Stimulated activated CD8-positive, alpha-beta memory T cell treated with anti-CD3 and anti-CD28 coated beads, Interleukin-4, amount 100 ng/mL, for 48 hours (primary cell): ENCODE measurements at regions not wholly inside any gene's neighbourhood (a gene's known extent, or its start where the extent isn't known, plus 50 kb on each side); places are given as distances from the start of the nearest gene placed in this dataset.
"Not testable (repeated sequence)": the region's sequence is repeated elsewhere in the genome, so short reads cannot be mapped to it uniquely, and the experiment has no call there.

Source experiments
- DNase-seq: peaks from one replicate; pipeline ENCODE4 v3.0.0-alpha.2; 2020

DNA sequence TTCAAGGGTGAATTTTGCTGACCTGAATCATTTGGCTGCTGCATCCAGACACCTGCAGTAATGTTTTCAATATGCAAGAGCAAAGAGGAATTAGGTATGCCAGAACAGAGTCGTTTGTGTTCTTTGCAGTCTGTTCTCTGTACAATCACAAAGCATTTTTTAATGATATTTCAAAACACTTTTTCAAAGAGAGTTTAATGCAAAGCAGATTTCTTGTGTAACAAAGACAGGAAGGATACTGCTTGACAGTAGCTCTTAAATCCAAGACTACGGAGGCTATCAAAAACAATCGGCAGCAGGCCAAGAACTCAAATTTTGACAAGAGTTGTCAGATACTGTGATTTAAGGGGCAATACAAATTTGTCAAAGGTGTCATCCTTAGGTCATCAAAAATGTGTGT lies 341.9 kb downstream of the GADD45G start:
- no peak for DNase-seq

DNA sequence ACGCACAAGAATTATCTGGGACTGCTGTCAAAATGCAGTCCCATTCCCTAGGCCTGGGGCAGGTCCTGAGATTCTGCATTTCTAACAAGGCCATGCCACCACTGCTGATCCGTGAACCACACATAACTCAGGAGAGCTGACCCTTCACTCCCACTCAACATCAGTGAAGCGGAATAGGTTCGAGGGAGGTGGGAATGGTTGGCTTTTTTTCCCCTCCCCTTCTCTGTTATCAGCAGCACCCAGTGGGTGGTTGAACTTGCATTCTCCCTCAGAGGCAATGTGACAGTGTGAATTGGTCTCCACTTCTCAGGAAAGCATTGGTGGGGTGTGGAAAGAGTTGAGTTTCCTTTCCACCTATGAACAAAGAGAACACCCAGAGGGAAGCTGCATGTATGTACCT lies 344.3 kb downstream of the GADD45G start:
- DNase-seq, result no peak

DNA sequence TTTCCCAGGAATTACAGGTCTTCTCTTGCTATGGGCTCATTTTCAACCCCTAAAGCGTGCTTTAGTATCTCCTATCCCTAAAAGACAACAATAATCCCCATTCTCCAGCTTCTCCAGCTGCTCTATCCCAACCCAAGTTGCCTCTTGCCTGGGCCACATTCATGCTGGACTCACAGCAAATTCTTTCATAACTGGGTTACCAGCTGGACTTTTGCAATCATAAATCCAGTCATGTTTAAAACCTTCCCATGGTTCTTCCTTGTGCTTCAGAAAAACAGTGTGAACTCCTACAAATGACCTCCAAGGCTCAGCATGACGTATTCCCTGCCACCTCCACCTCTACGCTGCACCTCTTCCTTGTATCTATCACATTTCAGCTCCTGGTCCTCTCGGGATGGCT lies 346.9 kb downstream of the GADD45G start:
- DNase-seq, result no peak

DNA sequence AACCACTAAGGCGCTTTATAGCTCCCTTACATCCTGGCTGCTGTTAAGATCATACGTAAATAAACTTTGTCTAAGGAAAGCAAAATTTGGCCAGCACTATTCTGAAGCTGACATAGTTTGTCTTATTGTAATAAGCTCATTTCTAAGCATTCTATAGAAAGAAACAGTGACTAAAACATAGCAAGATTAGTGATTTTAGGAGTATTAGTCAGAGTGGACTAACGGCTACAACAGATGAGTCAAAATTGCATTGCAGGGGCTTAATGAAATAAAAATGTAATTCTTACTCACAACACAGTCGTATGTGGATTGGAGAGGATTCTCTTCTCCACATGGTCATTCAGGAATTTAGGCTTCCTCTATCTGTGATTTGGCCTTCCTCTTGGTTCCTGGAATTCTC lies 347.6 kb downstream of the GADD45G start:
- no peak for DNase-seq

DNA sequence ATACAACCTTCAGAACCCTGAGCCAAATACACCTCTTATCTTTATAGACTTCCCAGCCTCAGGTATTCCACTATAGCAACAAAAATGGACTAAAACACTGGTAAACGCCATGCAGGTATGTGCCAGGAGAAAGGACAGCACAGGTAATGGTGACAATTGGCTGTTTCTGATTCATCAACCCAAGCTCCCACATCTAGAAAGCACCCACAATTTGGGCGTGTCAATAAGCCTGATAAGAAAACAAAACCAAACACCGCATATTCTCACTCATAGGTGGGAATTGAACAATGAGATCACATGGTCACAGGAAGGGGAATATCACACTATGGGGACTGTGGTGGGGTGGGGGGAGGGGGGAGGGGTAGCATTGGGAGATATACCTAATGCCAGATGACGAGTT lies 348.5 kb downstream of the GADD45G start:
- not testable (repeated sequence) for DNase-seq

DNA sequence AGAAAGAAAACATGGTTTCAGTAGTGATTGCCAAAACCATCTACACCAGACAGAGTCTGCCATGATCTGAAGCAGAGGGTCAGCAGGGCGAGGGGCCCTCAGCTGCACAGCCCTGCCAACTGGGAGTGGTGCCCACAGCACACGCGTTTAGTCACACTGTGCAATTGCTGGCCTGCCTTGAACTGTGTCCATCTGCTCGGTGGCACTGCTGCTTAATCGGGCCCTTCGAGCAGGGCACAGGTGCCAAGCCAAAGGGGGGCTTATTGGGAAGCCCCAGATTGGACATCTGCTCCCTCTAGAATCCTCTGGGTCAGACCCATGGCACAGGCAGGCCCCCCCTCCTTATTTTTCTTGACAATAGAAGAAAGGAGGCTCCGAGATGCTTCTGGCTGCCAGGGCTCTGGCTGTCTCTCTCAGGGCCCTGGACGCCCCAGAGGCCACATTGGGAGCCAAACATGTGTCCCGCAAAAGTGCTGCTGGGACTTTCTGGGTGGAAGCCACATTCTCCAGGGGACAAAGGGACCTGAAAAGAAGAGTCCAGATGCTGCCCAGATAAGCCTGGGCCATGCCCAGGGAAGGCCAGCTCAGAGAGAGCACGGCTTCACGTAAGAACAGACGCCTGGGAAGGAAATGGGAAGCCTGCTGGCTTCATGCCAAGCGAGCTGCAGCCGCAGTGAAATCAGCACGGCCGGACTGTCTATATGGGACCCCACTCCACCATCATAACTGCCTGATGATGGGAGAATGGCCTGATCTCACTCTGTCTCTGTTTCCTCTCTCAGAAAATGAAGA lies 349.2 kb downstream of the GADD45G start:
- no peak for DNase-seq

DNA sequence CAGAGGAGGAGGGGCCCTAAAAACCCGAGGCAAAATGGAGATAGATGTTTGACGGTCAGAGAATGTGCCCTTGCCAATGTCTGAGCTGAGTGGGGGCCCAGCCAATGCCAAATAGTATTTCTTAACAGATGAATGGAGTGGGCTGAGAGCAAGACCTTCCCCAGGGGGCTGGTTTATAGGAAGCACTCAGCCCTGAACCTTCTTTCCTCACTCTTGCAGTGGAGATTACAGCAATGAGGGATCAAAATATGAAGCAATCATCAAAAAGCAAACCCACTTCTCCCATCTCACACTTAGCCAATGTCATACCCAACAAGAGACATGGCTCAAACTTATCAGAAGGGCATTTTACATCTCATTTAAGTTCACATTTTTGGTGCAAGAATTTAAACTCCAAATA lies 350.3 kb downstream of the GADD45G start:
- DNase-seq, result no peak

DNA sequence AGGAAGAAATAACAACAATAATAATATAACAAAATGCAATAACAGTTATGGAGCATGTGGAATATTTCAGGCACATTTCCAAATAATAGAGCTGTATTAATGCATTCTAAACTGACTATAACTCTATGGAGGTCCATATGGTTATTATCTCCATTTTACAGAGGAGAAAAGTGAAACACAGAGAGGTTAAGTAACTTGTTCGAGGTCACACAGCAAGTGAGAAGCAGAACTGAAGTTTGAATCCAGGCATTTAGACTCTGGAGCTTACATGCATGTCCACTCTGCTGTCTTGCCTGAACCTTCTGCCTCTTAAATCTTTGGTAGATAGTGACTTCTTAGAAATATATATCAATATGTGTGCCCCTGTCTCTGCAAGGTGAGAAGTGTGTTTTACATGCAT lies 350.8 kb downstream of the GADD45G start:
- no peak for DNase-seq

DNA sequence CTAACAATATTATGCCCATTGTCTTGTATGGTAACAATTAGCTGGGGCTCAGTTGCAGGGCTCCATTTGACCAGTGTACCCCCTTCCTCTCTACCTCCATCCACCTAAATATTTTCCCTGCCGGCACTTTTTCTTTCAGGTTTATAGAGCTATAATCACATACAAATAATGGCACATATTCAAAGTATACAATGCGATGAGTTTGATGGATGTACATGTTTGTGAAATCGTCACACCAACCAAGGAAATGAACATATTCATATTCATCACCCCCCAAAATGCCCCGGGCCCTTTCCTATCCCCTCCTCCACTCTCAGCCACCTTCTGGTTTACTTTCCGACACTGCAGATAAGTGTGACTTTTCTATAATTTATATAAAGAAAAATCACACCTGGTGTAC lies 351.5 kb downstream of the GADD45G start:
- DNase-seq, result no peak

DNA sequence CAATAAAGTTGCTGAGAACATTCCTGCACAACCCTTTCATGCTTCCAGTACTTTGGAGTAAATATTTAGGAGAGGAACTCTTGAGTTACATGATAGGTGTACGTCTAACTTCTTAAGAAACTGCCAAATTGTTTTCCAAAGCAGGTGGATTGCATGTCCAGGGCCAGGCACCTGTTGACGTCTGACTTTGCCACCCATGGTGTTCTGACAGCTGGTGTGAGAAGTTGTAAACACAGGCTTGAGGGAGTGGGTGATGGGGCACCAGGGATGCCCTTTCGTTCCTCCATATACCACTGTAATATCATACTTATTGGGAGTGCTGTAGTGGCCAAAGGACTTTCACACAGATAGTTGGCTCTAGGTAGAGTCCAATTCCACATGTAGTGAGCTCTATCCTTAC lies 352.1 kb downstream of the GADD45G start:
- no peak for DNase-seq

DNA sequence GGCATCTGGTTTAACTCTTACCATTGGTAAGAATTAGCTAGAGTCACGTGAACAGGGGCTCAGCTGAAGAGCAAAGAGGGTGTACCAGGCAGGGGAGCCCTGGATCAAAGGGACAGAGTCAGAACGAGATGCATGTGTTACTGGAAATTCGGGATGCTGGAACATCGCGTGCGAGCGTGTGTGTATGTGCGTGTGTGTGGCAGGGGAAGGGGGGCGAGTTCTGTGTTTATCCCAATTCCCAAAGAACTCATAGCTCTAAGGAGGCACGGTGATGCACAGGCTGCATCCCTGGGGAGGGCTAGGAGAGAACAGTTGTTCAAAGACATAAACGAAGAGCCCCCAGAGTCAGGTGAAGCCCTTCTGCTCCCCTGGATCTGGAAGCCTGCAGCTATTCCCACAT lies 353.3 kb downstream of the GADD45G start:
- no peak for DNase-seq

DNA sequence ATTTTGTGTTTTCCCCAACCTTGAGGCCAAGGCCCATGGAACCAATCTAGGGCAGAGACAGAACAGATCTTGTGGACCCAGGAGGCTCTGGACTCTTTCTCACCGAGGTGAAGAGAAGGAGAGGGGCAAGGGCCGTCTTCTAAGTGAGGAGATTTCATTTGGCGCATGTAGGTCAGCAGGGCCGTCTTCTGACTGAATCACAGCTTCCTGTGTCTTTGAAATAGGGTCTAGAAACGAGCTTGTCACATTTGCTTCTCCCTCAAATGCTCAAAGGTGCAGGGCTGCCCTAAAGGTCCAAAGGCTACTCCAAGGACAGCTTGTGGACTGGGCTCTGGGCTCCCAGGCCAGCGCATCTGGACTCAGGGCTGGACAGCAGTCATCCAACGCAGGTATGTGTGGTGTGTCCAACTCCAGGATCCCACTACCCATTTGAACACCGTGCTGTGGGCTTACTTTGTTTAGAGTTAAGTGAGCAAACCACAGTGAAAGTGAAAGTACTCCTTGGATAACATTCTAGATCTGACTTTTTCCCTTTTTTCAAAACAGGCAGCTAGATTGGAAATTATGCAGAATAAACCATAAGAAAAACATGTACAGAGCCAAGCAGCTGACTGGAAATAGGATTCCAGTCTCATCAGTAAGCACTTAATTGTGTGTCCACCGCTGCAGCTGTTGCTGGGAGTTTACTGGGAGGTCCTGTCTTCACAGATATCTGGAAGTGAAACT lies 357.0 kb downstream of the GADD45G start:
- DNase-seq, result no peak

DNA sequence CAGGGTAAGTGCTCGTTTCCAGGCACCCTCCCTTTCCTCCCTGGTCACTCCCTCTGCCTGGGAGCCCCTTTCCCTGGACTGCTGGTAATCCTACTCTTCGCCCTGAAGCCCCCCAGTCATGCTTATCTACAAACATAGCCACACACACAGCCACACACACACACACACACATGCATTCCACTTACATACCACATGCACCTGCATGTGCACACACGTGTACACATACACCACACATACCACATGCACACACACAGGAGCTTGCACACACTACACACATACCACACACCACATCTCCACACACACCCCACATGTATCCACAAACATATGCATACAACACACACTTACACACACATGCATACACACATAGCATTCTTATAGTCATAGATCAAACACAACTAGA lies 358.5 kb downstream of the GADD45G start:
- DNase-seq, result no peak

DNA sequence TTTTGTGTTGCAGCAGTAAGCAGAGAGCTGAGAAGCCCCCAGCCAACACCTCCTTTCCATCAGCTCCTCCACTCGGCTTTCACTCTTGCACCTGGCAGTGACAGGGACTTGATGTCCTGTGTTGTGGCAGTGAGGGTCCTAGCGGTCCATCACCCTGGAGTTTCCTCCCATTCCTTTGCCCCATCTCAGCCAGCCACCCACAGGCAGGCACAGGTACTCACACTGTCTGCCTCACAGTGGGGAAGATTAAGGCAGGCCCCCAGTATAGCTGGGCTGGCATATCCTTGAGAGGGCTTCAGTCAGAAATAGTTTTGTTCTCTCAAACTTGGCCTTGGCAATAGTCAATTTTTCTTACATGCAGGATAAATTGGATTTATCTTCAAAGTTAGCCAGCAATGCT lies 362.7 kb downstream of the GADD45G start:
- DNase-seq, result no peak

DNA sequence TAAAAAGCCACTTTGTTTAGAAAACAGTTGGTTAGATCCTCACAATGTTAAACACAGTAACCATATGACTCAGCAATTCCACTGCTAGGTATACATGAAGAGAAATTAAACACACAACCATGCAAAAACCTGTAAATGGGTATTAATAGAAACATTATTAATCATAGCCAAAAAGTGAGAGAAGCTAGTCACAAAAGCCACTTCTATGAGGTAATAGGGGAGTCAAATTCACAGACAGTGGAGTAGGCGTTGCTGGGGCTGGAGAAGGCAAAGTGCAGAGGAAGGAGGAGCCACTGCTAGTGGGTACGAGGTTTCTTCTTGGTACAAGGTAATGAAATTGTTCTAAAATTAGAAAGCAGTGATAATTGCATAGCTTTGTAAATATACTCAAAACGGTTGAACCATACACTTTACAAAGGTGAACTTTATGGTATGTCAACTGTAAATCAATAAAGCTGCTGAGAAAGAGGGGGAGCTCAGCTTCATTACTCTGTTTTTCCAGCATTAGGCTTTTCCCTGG lies 364.4 kb downstream of the GADD45G start:
- no peak for DNase-seq

DNA sequence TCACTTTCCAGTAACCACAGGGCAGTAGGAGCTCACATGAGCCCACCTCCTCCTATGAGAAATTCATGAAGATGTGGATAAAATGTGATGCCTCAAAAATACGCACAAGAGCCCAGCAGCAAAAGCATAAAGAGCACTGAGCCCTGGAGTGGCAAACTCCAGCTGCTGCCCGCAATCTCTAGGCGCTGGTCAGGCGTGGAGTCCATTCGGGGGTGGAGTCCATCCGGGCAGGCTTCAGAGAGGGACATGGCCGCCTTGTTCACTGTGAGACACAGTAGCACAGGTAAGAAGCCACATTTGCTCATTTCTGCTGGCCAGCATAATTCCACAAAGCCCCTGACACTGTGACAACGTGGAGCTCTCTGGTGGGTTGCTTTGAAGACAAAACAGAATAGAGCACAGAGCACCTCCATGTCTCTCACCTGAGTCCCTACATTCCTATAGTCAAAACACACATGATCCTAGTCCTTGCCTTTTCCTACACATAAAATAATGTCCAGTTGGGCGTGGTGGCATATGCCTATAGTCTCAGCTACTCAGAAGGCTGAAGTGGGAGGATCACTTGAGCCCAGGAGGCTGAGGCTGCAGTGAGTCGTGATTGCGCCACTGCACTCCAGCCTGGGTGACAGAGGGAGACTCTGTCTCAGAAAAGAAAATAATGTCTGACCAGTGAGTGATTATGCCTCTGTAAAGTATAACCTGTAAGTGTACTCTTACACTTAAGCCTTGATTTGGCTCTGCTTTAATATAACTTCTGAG lies 365.2 kb downstream of the GADD45G start:
- DNase-seq, result no peak

DNA sequence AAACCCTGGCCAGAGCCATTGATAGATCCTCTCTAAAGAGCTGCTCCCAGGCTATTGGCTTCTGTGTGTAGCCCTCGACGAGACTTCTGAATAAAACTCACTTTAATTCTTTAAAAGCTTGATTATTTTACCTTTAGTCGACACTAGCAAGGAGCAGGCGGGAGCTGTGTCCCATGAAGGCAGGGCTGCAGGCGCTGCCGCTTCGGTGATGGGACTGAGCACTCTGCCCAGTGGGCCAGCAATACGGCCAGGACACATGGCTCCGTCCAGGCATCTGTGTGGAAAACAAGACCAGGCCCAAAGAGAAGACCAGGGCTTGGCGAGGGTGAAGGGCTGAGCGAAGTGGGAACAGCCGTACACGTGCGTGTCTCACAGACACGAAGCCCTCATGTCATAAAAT lies 365.9 kb downstream of the GADD45G start:
- DNase-seq, result no peak

DNA sequence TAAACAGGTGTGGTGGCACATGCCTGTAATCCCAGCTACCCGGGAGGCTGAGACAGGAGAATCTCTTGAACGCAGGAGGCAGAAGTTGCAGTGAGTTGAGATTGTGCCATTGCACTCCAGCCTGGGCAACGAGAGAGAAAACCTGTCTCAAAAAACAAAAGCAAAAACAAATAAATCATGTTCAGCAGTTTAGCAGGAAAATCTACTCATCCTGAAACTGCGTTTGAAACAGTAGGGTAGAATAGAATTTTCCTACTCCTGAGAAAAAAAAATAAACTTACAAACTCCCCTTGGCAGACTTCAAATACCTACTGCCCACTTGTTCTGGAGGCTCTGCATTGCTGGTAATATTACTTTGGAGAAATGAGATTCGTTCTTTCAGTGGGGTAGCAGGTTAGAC lies 367.7 kb downstream of the GADD45G start:
- DNase-seq, result no peak

DNA sequence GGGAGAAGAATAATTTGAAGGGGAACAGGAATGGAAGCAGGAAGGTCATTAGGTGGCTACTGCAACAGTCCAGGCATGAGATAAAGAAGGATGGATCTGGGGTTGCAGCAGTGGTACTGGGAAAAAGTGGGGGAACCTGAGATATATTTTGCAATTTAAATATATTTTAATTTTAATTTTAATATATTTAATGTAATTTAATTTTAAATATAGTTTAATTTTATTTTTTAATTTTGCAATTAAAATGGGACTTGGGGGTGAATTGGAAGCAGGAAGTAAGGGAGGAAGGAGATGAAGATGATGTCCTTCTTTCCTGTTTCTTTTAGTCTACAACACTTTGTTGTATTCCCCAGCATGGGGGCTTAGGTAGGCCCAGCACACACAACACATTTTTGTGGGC lies 369.8 kb downstream of the GADD45G start:
- no peak for DNase-seq

DNA sequence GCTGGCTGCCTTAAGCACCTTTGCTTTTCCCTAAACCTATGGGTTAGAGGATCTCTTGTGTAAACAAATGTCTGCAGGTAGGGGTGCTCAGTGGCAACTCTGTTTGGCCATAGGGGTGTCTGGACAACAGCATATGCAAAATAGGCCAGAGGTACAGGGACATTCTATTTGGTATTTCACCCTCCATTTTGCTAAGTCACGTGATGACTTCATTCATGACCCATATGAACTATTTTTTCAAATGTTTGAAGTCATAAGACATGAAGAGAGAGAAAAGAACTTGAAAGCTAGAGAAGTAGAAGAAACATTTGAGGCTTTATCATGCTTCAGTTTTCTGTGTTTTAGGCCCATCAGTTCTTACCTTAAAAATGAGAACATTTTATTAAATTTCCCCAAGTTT lies 370.2 kb downstream of the GADD45G start:
- no peak for DNase-seq

DNA sequence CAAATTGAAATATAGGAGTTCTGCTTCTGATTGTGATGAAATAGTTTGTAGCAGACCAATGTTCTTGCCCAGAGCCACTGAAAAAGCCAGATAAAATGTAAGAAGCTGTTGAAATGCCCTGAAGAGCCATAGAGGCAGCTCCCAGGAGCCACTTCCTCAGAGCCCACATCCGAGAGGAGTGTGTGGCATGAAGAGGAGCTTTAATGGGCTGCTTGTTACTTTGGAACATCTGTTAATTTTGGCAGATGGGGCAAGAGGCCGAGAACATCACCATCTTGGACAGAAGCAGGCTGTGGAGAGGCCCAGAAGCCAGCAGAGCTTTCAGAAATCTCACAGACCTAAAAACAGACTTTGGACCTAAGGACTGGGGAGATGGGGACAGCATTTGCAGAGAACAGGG lies 370.8 kb downstream of the GADD45G start:
- no peak for DNase-seq

DNA sequence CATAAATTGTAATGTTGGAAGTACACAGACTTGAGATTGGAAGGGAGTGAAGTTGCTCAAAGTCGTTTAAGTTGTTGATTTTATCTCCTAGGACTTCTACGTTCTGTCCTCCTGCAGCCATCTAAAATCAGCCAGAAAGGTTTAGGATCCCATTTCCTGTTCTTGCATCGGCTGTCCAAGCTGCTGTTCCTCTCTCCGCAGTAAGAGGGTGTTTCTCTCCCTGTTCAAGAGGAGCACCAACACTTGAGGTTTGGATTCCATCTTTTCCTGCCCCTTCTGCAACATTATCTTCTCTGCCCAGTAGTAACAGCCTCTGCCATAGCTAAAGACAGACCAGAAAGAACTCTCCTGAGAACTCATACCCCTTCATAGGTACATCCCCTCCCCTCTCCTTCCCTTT lies 373.4 kb downstream of the GADD45G start:
- no peak for DNase-seq

DNA sequence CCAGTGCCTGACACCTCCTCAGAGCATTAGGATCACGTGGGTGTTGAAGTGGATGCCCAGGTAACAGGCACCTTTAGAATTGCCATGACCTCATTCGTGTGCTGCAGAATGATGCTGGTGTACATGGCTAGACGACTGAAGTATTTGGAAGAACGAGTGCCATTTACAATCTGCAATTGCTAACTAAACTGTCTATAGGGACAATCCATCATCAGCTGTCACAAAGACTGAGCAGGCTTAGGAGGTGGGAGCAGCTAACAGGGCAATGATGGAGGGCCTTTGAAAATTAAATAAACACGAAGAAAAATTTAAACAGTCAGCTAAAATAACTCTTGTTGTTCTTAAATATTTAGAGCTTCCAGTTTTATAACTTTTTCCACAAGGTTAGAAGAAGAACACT lies 375.8 kb downstream of the GADD45G start:
- no peak for DNase-seq

DNA sequence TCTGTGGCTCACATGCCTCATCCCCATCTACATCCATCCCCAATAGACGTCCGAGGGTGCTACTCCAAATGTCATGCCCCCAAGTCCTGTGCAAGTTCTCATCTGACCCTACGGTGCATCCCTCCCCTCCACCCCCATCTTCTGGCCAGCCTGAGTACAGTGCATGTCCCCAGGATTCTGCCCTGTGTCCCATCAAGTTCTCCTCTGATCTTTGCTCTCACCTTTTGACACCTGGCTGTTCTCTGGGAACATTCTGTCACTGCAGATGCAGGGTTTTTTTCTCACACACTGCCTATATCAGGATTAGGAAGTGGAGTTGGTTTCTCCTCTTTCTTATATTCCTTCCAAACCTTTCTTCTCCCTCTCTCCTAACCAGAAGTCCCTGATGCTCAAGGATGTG lies 377.2 kb downstream of the GADD45G start:
- no peak for DNase-seq
